Spinal cord (tissue), 9 donors: ENCODE measurements at regions not wholly inside any gene's neighbourhood (a gene's known extent, or its start where the extent isn't known, plus 50 kb on each side); places are given as distances from the start of the nearest gene placed in this dataset.

ENCODE experiments used
- DNase-seq, 6 donors: peaks; one replicate each; pipeline versions ENCODE4 v3.0.0 to v3.0.0-alpha.2; 2013 to 2015; ENCODE audit warnings: low spot score in 6 of 6, low read depth in 4 of 6
- H3K27ac ChIP-seq: one replicate; pipeline ENCODE4 v1.5.1; 2013; ENCODE audit warnings: low read depth, low read length, control low read depth
- H3K27me3 ChIP-seq: one replicate; pipeline ENCODE4 v1.6.1; 2013; ENCODE audit warnings: low read length; ENCODE audit not compliant: control insufficient read depth, insufficient read depth
- H3K36me3 ChIP-seq: one replicate; pipeline ENCODE4 v1.6.1; 2013; ENCODE audit warnings: low read length; ENCODE audit not compliant: control insufficient read depth, insufficient read depth
- H3K4me1 ChIP-seq: one replicate; pipeline ENCODE4 v1.6.1; 2013; ENCODE audit warnings: low read length; ENCODE audit not compliant: control insufficient read depth, insufficient read depth
- H3K4me3 ChIP-seq: one replicate; pipeline ENCODE4 v1.5.1; 2013; ENCODE audit warnings: low read depth, low read length, control low read depth
- H3K9me3 ChIP-seq: one replicate; pipeline ENCODE4 v1.6.1; 2013; ENCODE audit warnings: low read length; ENCODE audit not compliant: control insufficient read depth, insufficient read depth
- WGBS: methylation state at CpG from one replicate; pipeline ENCODE4 v1.1.5; 2013; ENCODE audit warnings: missing lambda C conversion rate; ENCODE audit not compliant: insufficient coverage; 5-methylcytosine and 5-hydroxymethylcytosine counted together
- donor health status: healthy.

- Histone ChIP-seq H3K27me3 (no peaks in the 10 kb centered on the region), H3K27ac (no peak overlapping the region), H3K36me3 (no peaks in the 10 kb centered on the region), H3K4me1 (no peaks in the 10 kb centered on the region), H3K9me3 (no peaks in the 10 kb centered on the region), H3K4me3 (no peak overlapping the region)
- DNase-seq, result no peak
- WGBS, result no CpG with 5 or more reads among the region's 1 CpG
These were observed 200.8 kb downstream of the VCY1B start for GRCh38 chrY:14256817-14257168.

- Histone ChIP-seq H3K4me3 (no peak overlapping the region), H3K4me1 (no peaks in the 10 kb centered on the region), H3K27ac (no peak overlapping the region), H3K27me3 (no peaks in the 10 kb centered on the region), H3K9me3 (no peaks in the 10 kb centered on the region), H3K36me3 (no peaks in the 10 kb centered on the region)
- DNase-seq, result no peak
These were observed 221.0 kb downstream of the VCY1B start for GRCh38 chrY:14277029-14277428.

- Histone ChIP-seq H3K4me1 (no peaks in the 10 kb centered on the region), H3K9me3 (no peaks in the 10 kb centered on the region), H3K4me3 (no peak overlapping the region), H3K27me3 (no peaks in the 10 kb centered on the region), H3K27ac (no peak overlapping the region), H3K36me3 (no peaks in the 10 kb centered on the region)
- WGBS, result no CpG with 5 or more reads among the region's 1 CpG
- no peak for DNase-seq
These were observed 233.5 kb upstream of the NLGN4Y start for GRCh38 chrY:14290656-14291375.

DNA sequence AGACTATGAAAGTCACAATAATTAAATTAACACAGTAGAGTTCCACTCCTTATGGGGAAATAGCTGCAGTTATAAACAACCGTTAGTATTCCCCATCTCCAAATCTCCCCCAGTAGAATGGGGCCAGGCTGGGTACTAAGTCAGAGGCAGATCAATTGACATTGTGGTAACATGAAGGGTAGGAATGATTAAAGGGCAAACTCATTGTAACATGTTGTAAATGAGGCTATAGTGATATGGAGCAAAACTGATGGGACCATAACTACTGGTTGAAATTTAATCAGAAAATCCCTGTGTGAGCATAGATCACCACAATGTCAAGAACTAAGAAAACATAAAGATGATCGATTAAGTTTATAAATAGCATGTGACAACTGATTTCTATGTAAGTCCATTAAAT, 231.9 kb upstream of the NLGN4Y start:
- DNase-seq, result no peak
- Histone ChIP-seq H3K27ac (no peak overlapping the region), H3K4me3 (no peak overlapping the region), H3K36me3 (no peaks in the 10 kb centered on the region), H3K9me3 (no peaks in the 10 kb centered on the region), H3K4me1 (no peaks in the 10 kb centered on the region), H3K27me3 (no peaks in the 10 kb centered on the region)
- WGBS, result no CpG with 5 or more reads among the region's 2 CpGs

DNA sequence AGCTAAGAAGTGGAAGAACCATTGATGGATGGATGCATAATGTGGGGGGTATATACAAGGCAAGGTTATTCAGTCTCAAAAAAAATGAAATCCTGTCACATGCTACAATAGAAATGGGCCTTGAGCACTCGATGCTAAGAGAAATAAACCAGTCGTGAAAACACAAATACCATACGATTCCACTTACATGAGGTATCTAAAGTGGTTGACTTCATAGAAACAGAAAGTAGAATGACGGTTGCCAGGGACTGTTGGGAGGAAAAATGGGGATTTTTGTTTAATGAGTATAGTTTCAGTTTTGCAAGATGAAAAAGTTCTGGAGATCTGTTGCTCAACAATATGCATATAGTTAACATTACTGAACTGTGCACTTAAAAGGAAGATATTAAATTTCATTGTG, 223.6 kb upstream of the NLGN4Y start:
- H3K4me1 ChIP-seq, result no peaks in the 10 kb centered on the region
- no peaks in the 10 kb centered on the region for H3K27me3 ChIP-seq
- H3K36me3 ChIP-seq, result no peaks in the 10 kb centered on the region
- no peak overlapping the region for H3K4me3 ChIP-seq
- no peaks in the 10 kb centered on the region for H3K9me3 ChIP-seq
- DNase-seq, result no peak
- no CpG with 5 or more reads among the region's 4 CpGs for WGBS
- H3K27ac ChIP-seq, result no peak overlapping the region

GRCh38 chrY:14301552-14301951, 222.8 kb upstream of the NLGN4Y start:
- Histone ChIP-seq H3K9me3 (no peaks in the 10 kb centered on the region), H3K4me3 (no peak overlapping the region), H3K27me3 (no peaks in the 10 kb centered on the region), H3K4me1 (no peaks in the 10 kb centered on the region), H3K27ac (no peak overlapping the region), H3K36me3 (no peaks in the 10 kb centered on the region)
- no peak for DNase-seq
- WGBS, result no CpG with 5 or more reads among the region's 3 CpGs

DNA sequence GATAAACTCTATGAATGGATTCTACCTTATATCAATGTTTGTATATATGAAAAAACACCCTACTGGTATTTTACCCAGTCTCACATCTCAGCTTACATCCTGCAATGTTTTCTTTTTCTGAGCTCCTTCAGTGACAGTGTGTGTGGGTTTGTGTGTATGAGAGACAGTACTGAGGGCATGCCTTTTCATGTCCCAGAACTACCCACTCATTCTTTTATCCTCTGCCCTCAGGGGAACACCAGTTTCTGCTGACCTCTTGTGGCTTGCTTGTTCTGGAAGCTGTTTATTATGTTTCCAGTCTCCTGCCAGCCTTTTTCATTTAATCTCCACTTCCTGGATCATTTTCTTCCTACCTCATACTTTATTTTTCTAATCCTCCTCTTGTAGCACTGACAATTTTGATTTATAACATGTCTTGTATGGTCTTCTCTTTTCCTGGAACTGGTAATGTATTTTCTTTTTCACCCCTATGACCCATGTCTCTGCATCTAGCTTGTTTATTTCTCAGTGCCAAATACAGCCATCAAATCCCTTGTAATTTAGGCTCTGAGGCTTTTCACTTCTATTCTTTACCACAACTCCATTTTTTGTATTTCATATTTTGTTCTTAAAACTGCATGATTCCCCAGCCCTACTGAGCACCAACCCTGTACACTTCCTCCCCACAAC, 195.5 kb upstream of the NLGN4Y start:
- Histone ChIP-seq H3K4me1 (no peaks in the 10 kb centered on the region), H3K9me3 (no peaks in the 10 kb centered on the region), H3K27me3 (no peaks in the 10 kb centered on the region), H3K4me3 (no peak overlapping the region), H3K27ac (no peak overlapping the region), H3K36me3 (no peaks in the 10 kb centered on the region)
- peak in 1 of 6 donors; percentile 27 for DNase-seq

DNA sequence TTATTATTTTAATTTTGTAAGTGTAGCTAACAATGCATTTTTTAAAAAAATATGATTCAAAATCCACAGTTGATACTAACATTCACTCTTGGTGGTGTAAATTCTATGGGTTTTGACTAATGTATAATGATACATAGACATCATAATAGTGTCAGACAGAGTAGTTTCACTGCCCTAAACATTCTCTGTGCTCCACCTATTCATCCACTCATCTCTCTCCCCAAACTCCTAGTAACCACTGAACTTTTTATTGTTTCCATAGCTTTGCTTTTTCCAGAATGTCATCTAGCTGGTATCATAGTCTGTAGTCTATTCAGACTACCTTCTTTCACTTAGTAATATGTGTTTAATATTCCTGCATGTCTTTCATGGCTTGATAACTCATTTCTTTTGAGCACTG, 194.0 kb upstream of the NLGN4Y start:
- Histone ChIP-seq H3K4me1 (no peaks in the 10 kb centered on the region), H3K27me3 (no peaks in the 10 kb centered on the region), H3K27ac (no peak overlapping the region), H3K9me3 (no peaks in the 10 kb centered on the region), H3K36me3 (no peaks in the 10 kb centered on the region), H3K4me3 (no peak overlapping the region)
- DNase-seq, result no peak

- no peaks in the 10 kb centered on the region for H3K27me3 ChIP-seq
- no peak overlapping the region for H3K4me3 ChIP-seq
These were observed 184.8 kb upstream of the NLGN4Y start for GRCh38 chrY:14339524-14339923.

GRCh38 chrY:14340459-14341143, 183.7 kb upstream of the NLGN4Y start:
- DNase-seq, result no peak
- H3K4me3 ChIP-seq, result no peak overlapping the region
- no CpG with 5 or more reads among the region's 6 CpGs for WGBS
- H3K9me3 ChIP-seq, result no peaks in the 10 kb centered on the region
- H3K36me3 ChIP-seq, result no peaks in the 10 kb centered on the region
- no peaks in the 10 kb centered on the region for H3K4me1 ChIP-seq
- H3K27me3 ChIP-seq, result no peaks in the 10 kb centered on the region
- no peak overlapping the region for H3K27ac ChIP-seq

More at GRCh38 chrY:14339524-14339923, 184.8 kb upstream of the NLGN4Y start:
- WGBS, result no CpG with 5 or more reads among the region's 4 CpGs
- no peaks in the 10 kb centered on the region for H3K9me3 ChIP-seq
- H3K36me3 ChIP-seq, result no peaks in the 10 kb centered on the region
- H3K4me1 ChIP-seq, result no peaks in the 10 kb centered on the region
- no peak for DNase-seq
- no peak overlapping the region for H3K27ac ChIP-seq
